T-cell (primary cell): ENCODE measurements at regions not wholly inside any gene's neighbourhood (a gene's known extent, or its start where the extent isn't known, plus 50 kb on each side); places are given as distances from the start of the nearest gene placed in this dataset.

Source experiments
- ATAC-seq, 4 experiments: fragments of 200-7000 bp in 3 of 4; fragments of 150-1000 bp in 1 of 4; cut with Tn5 transposase; replicated peaks in 1 of 4; 1 replicate in 3 of 4; 2 replicates in 1 of 4; pipeline ENCODE4 v1.10.0; 2021; ENCODE audit warnings: moderate library complexity in 3 of 4, mild to moderate bottlenecking in 2 of 4, moderate number of reproducible peaks in 1 of 4
- CTCF ChIA-PET, 2 donors: fragments of 300-600 bp; sonication (Branson Sonifier 250); formaldehyde crosslinking; loops; one replicate each; lab custom pipeline; 2022; ENCODE audit warnings: antibody characterized with exemption in 2 of 2; lab: Charles Lee
- POLR2A ChIA-PET, 2 donors: fragments of 300-600 bp; sonication (Branson Sonifier 250); formaldehyde crosslinking; loops; one replicate each; lab custom pipeline; 2022; ENCODE audit warnings: antibody characterized with exemption in 2 of 2; lab: Charles Lee
- DNase-seq, 35 experiments: peaks; one replicate each; pipeline versions ENCODE4 v3.0.0 to v3.0.0-alpha.2; 2013 to 2023
- H3K27ac ChIP-seq: one replicate; pipeline ENCODE4 v1.5.1; 2013; ENCODE audit warnings: low read length
- H3K27me3 ChIP-seq, 2 experiments: replicated peaks in 1 of 2; 1 replicate in 1 of 2; 2 replicates in 1 of 2; pipeline versions ENCODE4 v1.6.1 to v1.7.0; 2013; ENCODE audit warnings: low read length in 1 of 2, mixed read lengths in 1 of 2; ENCODE audit not compliant: control insufficient read depth in 2 of 2, insufficient read depth in 2 of 2; ENCODE audit errors: extremely low read depth in 1 of 2
- H3K36me3 ChIP-seq, 2 donors: 1 replicate in 1 of 2; 2 replicates in 1 of 2; pipeline versions ENCODE4 v1.6.1 to v1.7.0; 2013; ENCODE audit warnings: low read length in 1 of 2; ENCODE audit not compliant: control insufficient read depth in 2 of 2, insufficient read depth in 1 of 2; ENCODE audit errors: extremely low read depth in 1 of 2
- H3K4me1 ChIP-seq, 2 experiments: 1 replicate in 1 of 2; 2 replicates in 1 of 2; pipeline versions ENCODE4 v1.6.1 to v1.7.0; 2013; ENCODE audit warnings: low read length in 2 of 2, mixed read lengths in 1 of 2; ENCODE audit not compliant: insufficient read depth in 2 of 2, control insufficient read depth in 1 of 2; ENCODE audit errors: extremely low read depth in 1 of 2
- H3K4me3 ChIP-seq, 2 donors: 1 replicate in 1 of 2; 2 replicates in 1 of 2; pipeline versions ENCODE4 v1.5.1 to v1.7.0; 2013; ENCODE audit warnings: mild to moderate bottlenecking in 2 of 2, low read length in 1 of 2, moderate library complexity in 1 of 2; ENCODE audit not compliant: control insufficient read depth in 1 of 2; ENCODE audit errors: extremely low read depth in 1 of 2
- H3K9me3 ChIP-seq: 2 replicates; pipeline ENCODE4 v1.7.0; 2013
- H3K27ac Mint-ChIP-seq, 2 donors: one replicate each; pipeline ENCODE4 v1.8.0; 2020 to 2021; ENCODE audit warnings: mild to moderate bottlenecking in 2 of 2, mixed read lengths in 2 of 2
- H3K27me3 Mint-ChIP-seq, 2 donors: one replicate each; pipeline ENCODE4 v1.8.0; 2021 to 2022; ENCODE audit warnings: mixed read lengths in 2 of 2
- H3K36me3 Mint-ChIP-seq: one replicate; pipeline ENCODE4 v1.8.0; 2021; ENCODE audit warnings: mixed read lengths
- H3K4me1 Mint-ChIP-seq, 3 donors: one replicate each; pipeline ENCODE4 v1.8.0; 2020 to 2022; ENCODE audit warnings: mixed read lengths in 3 of 3, mild to moderate bottlenecking in 1 of 3
- H3K4me3 Mint-ChIP-seq, 3 donors: one replicate each; pipeline ENCODE4 v1.8.0; 2020 to 2022; ENCODE audit warnings: mild to moderate bottlenecking in 3 of 3, mixed read lengths in 3 of 3, moderate library complexity in 3 of 3
- H3K9me3 Mint-ChIP-seq, 3 donors: one replicate each; pipeline ENCODE4 v1.8.0; 2020 to 2022; ENCODE audit warnings: mixed read lengths in 3 of 3
- WGBS: methylation state at CpG from one replicate; pipeline ENCODE4 v1.1.5; 2013; ENCODE audit warnings: missing lambda C conversion rate; ENCODE audit not compliant: insufficient coverage; 5-methylcytosine and 5-hydroxymethylcytosine counted together

GRCh38 chr5:29309359-29309758 is 1884.1 kb upstream of the CDH6 start:
- H3K27me3 ChIP-seq = no peaks in the 10 kb centered on the region
- DNase-seq (no peak), ATAC-seq (no peak)
- no peaks in the 10 kb centered on the region for H3K4me1 Mint-ChIP-seq
- H3K36me3 Mint-ChIP-seq = no peaks in the 10 kb centered on the region
- ChIA-PET CTCF (no interaction called here), POLR2A (interaction anchor here in 1 of 2 donors (0.7 kb wide), 1 partner anchor 1873 kb away, joined by 3 read pairs; no protein-coding TSS in a partner anchor)
- H3K4me3 ChIP-seq = no peak overlapping the region
- H3K36me3 ChIP-seq = no peaks in the 10 kb centered on the region
- no peaks in the 10 kb centered on the region for H3K4me1 ChIP-seq
- no peaks in the 10 kb centered on the region for H3K27me3 Mint-ChIP-seq
- no peak overlapping the region for H3K27ac Mint-ChIP-seq
- WGBS = no CpG with 5 or more reads among the region's 1 CpG
- peaks cover 3% of the 10 kb centered on the region for H3K9me3 ChIP-seq
- no peak overlapping the region for H3K27ac ChIP-seq
- H3K9me3 Mint-ChIP-seq = peaks cover 8 to 14% (median 12%) of the 10 kb centered on the region in 3 donors
- H3K4me3 Mint-ChIP-seq = no peak overlapping the region

- no peaks in the 10 kb centered on the region for H3K27me3 Mint-ChIP-seq
- H3K27ac Mint-ChIP-seq = no peak overlapping the region
- no peaks in the 10 kb centered on the region for H3K36me3 Mint-ChIP-seq
- no peaks in the 10 kb centered on the region for H3K4me1 Mint-ChIP-seq
- no peak for DNase-seq
- POLR2A ChIA-PET = no interaction called here
- no CpG with 5 or more reads among the region's 3 CpGs for WGBS
- H3K4me3 ChIP-seq = no peak overlapping the region
- CTCF ChIA-PET = no interaction called here
- H3K36me3 ChIP-seq = no peaks in the 10 kb centered on the region
- no peak for ATAC-seq
- peaks cover 3% of the 10 kb centered on the region for H3K9me3 ChIP-seq
- no peak overlapping the region for H3K27ac ChIP-seq
- no peak overlapping the region for H3K4me3 Mint-ChIP-seq
- H3K4me1 ChIP-seq = no peaks in the 10 kb centered on the region
- peaks cover 8 to 14% (median 12%) of the 10 kb centered on the region in 3 donors for H3K9me3 Mint-ChIP-seq
- no peaks in the 10 kb centered on the region for H3K27me3 ChIP-seq
Observed at GRCh38 chr5:29307478-29307877, 1886.0 kb upstream of the CDH6 start.

GRCh38 chr5:29304545-29304944 is 1888.9 kb upstream of the CDH6 start:
- Histone ChIP-seq H3K36me3 (no peaks in the 10 kb centered on the region), H3K4me1 (no peaks in the 10 kb centered on the region), H3K4me3 (no peak overlapping the region), H3K27ac (no peak overlapping the region), H3K27me3 (no peaks in the 10 kb centered on the region), H3K9me3 (peaks cover 3% of the 10 kb centered on the region)
- DNase-seq = no peak
- Mint-ChIP-seq H3K9me3 (peaks cover 9 to 16% (median 14%) of the 10 kb centered on the region in 3 donors), H3K4me3 (no peak overlapping the region), H3K27ac (no peak overlapping the region), H3K27me3 (no peaks in the 10 kb centered on the region), H3K36me3 (no peaks in the 10 kb centered on the region), H3K4me1 (no peaks in the 10 kb centered on the region)
- POLR2A ChIA-PET = no interaction called here
- 71% methylated on average over 1 of the region's 3 CpGs for WGBS
- no peak for ATAC-seq
- CTCF ChIA-PET = no interaction called here

- no peaks in the 10 kb centered on the region for H3K27me3 ChIP-seq
- no peak overlapping the region for H3K27ac ChIP-seq
- H3K27me3 Mint-ChIP-seq = no peaks in the 10 kb centered on the region
- no peaks in the 10 kb centered on the region for H3K4me1 Mint-ChIP-seq
- H3K36me3 Mint-ChIP-seq = no peaks in the 10 kb centered on the region
- peaks cover 5 to 35% (median 17%) of the 10 kb centered on the region in 3 donors for H3K9me3 Mint-ChIP-seq
- H3K36me3 ChIP-seq = no peaks in the 10 kb centered on the region
- H3K4me1 ChIP-seq = no peaks in the 10 kb centered on the region
- CTCF ChIA-PET = no interaction called here
- POLR2A ChIA-PET = no interaction called here
- peaks cover 3% of the 10 kb centered on the region for H3K9me3 ChIP-seq
- no peak overlapping the region for H3K4me3 Mint-ChIP-seq
- DNase-seq (no peak), ATAC-seq (no peak)
- 79% methylated on average over 13 of the region's 21 CpGs for WGBS
- no peak overlapping the region for H3K4me3 ChIP-seq
- H3K27ac Mint-ChIP-seq = no peak overlapping the region
Observed at GRCh38 chr5:29296548-29296947, 1896.9 kb upstream of the CDH6 start.

GRCh38 chr5:29277642-29278041 is 1915.8 kb upstream of the CDH6 start:
- Histone ChIP-seq H3K27ac (no peak overlapping the region), H3K36me3 (no peaks in the 10 kb centered on the region), H3K4me3 (no peak overlapping the region), H3K4me1 (no peaks in the 10 kb centered on the region), H3K9me3 (no peaks in the 10 kb centered on the region), H3K27me3 (no peaks in the 10 kb centered on the region)
- no peak overlapping the region for H3K27ac Mint-ChIP-seq
- ATAC-seq (no peak), DNase-seq (no peak)
- CTCF ChIA-PET = no interaction called here
- no CpG with 5 or more reads among the region's 2 CpGs for WGBS
- POLR2A ChIA-PET = no interaction called here
- no peaks in the 10 kb centered on the region for H3K27me3 Mint-ChIP-seq
- no peak overlapping the region for H3K4me3 Mint-ChIP-seq
- peaks cover 11 to 34% (median 22%) of the 10 kb centered on the region in 3 donors for H3K9me3 Mint-ChIP-seq
- no peaks in the 10 kb centered on the region for H3K36me3 Mint-ChIP-seq
- H3K4me1 Mint-ChIP-seq = no peaks in the 10 kb centered on the region

DNA sequence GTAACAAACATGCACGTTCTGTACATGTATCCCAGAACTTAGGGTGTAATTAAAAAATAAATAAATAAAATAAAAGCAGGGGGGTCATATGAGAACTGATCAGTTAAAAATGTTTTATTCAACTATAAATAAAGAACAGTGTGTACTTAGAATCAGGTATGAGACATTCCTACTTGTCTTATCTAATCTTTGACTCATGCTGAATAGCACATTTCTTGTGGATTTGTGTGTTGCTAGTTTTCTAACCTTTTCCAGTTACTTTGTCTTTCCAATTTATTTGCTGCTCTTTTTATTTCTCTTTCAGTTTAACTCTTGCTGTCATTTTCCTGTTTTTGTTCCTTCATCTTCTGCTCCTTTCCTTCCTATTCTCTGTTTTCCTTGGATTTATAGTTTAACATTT is 1917.1 kb upstream of the CDH6 start:
- Histone ChIP-seq H3K4me3 (no peak overlapping the region), H3K27me3 (no peaks in the 10 kb centered on the region), H3K9me3 (no peaks in the 10 kb centered on the region), H3K27ac (no peak overlapping the region), H3K4me1 (no peaks in the 10 kb centered on the region), H3K36me3 (no peaks in the 10 kb centered on the region)
- WGBS = no CpG with 5 or more reads among the region's 1 CpG
- Mint-ChIP-seq H3K4me3 (no peak overlapping the region), H3K36me3 (no peaks in the 10 kb centered on the region), H3K27ac (no peak overlapping the region), H3K27me3 (no peaks in the 10 kb centered on the region), H3K9me3 (peaks cover 9 to 43% (median 27%) of the 10 kb centered on the region in 3 donors), H3K4me1 (no peaks in the 10 kb centered on the region)
- ChIA-PET POLR2A (no interaction called here), CTCF (no interaction called here)
- no peak for DNase-seq
- no peak for ATAC-seq

GRCh38 chr5:29263915-29264351 is 1929.6 kb upstream of the CDH6 start:
- Mint-ChIP-seq H3K4me1 (no peaks in the 10 kb centered on the region), H3K27me3 (no peaks in the 10 kb centered on the region), H3K9me3 (peaks cover 8 to 16% (median 13%) of the 10 kb centered on the region in 3 donors), H3K4me3 (no peak overlapping the region), H3K36me3 (no peaks in the 10 kb centered on the region), H3K27ac (no peak overlapping the region)
- DNase-seq = no peak
- no peak overlapping the region for H3K27ac ChIP-seq
- no peaks in the 10 kb centered on the region for H3K27me3 ChIP-seq
- POLR2A ChIA-PET = no interaction called here
- ATAC-seq = no peak
- H3K36me3 ChIP-seq = no peaks in the 10 kb centered on the region
- 75% methylated on average over 1 of the region's 4 CpGs for WGBS
- no peak overlapping the region for H3K4me3 ChIP-seq
- no peaks in the 10 kb centered on the region for H3K4me1 ChIP-seq
- no peaks in the 10 kb centered on the region for H3K9me3 ChIP-seq
- CTCF ChIA-PET = no interaction called here
